ENCODE measurements at regions not wholly inside any gene's neighbourhood (a gene's known extent, or its start where the extent isn't known, plus 50 kb on each side); places are given as distances from the start of the nearest gene placed in this dataset.

DNA sequence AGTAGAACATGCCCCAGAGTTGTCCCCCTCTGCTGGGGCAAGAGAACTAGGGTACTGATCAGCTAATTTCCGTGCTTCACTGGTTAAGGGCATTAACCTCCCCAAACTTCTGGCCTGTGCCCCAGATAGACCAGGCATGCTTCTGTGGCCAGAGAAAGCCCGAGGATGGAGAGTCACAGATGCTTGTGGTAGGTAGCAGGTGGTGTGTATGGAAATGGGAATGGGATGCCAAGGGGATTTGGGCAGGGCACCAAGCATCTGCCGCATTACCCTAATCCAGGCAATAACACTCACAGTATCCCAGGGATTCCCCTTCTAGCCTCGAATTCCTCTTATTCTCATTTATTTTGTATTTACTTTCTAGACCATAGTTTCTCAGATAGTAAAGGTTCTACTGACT is 124.8 kb upstream of the KLF12 start:
- TF ChIP-seq POLR2AphosphoS5 (IDR thresholded peaks at IDR 0.05; ENCODE audit: low read depth, low read length): no peak
- TF ChIP-seq TCF12 (IDR thresholded peaks at IDR 0.05): no peak
- no peak for TF ChIP-seq GABPA (IDR thresholded peaks at IDR 0.05; ENCODE audit: low read depth)
- TF ChIP-seq JUND (IDR thresholded peaks at IDR 0.05): no peak
- no peak for TF ChIP-seq NRF1 (IDR thresholded peaks at IDR 0.05; ENCODE audit: low read depth, low read length)
- TF ChIP-seq, protein P1, sequence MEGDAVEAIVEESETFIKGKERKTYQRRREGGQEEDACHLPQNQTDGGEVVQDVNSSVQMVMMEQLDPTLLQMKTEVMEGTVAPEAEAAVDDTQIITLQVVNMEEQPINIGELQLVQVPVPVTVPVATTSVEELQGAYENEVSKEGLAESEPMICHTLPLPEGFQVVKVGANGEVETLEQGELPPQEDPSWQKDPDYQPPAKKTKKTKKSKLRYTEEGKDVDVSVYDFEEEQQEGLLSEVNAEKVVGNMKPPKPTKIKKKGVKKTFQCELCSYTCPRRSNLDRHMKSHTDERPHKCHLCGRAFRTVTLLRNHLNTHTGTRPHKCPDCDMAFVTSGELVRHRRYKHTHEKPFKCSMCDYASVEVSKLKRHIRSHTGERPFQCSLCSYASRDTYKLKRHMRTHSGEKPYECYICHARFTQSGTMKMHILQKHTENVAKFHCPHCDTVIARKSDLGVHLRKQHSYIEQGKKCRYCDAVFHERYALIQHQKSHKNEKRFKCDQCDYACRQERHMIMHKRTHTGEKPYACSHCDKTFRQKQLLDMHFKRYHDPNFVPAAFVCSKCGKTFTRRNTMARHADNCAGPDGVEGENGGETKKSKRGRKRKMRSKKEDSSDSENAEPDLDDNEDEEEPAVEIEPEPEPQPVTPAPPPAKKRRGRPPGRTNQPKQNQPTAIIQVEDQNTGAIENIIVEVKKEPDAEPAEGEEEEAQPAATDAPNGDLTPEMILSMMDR (IDR thresholded peaks at IDR 0.05): no peak
- TF ChIP-seq NFIC (IDR thresholded peaks at IDR 0.05; ENCODE audit: borderline replicate concordance): no peak
- no peak for TF ChIP-seq MXI1 (IDR thresholded peaks at IDR 0.05; ENCODE audit: low read depth, low read length)
